DLD1 (cell line): ENCODE measurements at regions not wholly inside any gene's neighbourhood (a gene's known extent, or its start where the extent isn't known, plus 50 kb on each side); places are given as distances from the start of the nearest gene placed in this dataset.

Experiments used
- in situ Hi-C: cut with HindIII; loops from 2 replicates; pipeline ENCODE4 v1.10.0; 2017; ENCODE audit warnings: low sequenced_read_pairs

GRCh38 chr13:97109841-97110492 is 112.2 kb upstream of the MBNL2 start:
- in situ Hi-C loops = loop anchor here (10.0 to 25.0 kb wide), 2 partner anchors 105 to 252 kb away; no protein-coding TSS in a partner anchor

- in situ Hi-C loops = loop anchor here (25.0 kb wide), 1 partner anchor 251 kb away; no protein-coding TSS in a partner anchor
Observed at GRCh38 chr13:97110936-97111335, 111.2 kb upstream of the MBNL2 start.

GRCh38 chr13:97111756-97112155 is 110.4 kb upstream of the MBNL2 start:
- in situ Hi-C loops = loop anchor here (25.0 kb wide), 1 partner anchor 251 kb away; no protein-coding TSS in a partner anchor

- in situ Hi-C loops = loop anchor here (25.0 kb wide), 1 partner anchor 250 kb away; no protein-coding TSS in a partner anchor
Observed at GRCh38 chr13:97112446-97113152, 109.5 kb upstream of the MBNL2 start.

- in situ Hi-C loops = loop anchor here (25.0 kb wide), 1 partner anchor 249 kb away; no protein-coding TSS in a partner anchor
Observed at GRCh38 chr13:97113231-97114001, 108.7 kb upstream of the MBNL2 start.

- in situ Hi-C loops = loop anchor here (25.0 kb wide), 1 partner anchor 248 kb away; no protein-coding TSS in a partner anchor
Observed at GRCh38 chr13:97114651-97115050, 107.5 kb upstream of the MBNL2 start.

- in situ Hi-C loops = loop anchor here (25.0 kb wide), 1 partner anchor 246 kb away; no protein-coding TSS in a partner anchor
Observed at GRCh38 chr13:97116754-97117153, 105.4 kb upstream of the MBNL2 start.

GRCh38 chr13:97117388-97117910 is 104.7 kb upstream of the MBNL2 start:
- in situ Hi-C loops = loop anchor here (25.0 kb wide), 1 partner anchor 245 kb away; no protein-coding TSS in a partner anchor

- in situ Hi-C loops = loop anchor here (25.0 kb wide), 1 partner anchor 242 kb away; no protein-coding TSS in a partner anchor
Observed at GRCh38 chr13:97119943-97120342, 102.2 kb upstream of the MBNL2 start.

- in situ Hi-C loops = loop anchor here (25.0 kb wide), 1 partner anchor 242 kb away; no protein-coding TSS in a partner anchor
Observed at GRCh38 chr13:97120346-97120745, 101.8 kb upstream of the MBNL2 start.

GRCh38 chr13:97120976-97121375 is 101.2 kb upstream of the MBNL2 start:
- in situ Hi-C loops = loop anchor here (25.0 kb wide), 1 partner anchor 241 kb away; no protein-coding TSS in a partner anchor

- in situ Hi-C loops = loop anchor here (25.0 kb wide), 1 partner anchor 240 kb away; no protein-coding TSS in a partner anchor
Observed at GRCh38 chr13:97121894-97122293, 100.2 kb upstream of the MBNL2 start.

- in situ Hi-C loops = loop anchor here (25.0 kb wide), 1 partner anchor 240 kb away; no protein-coding TSS in a partner anchor
Observed at GRCh38 chr13:97122381-97122996, 99.6 kb upstream of the MBNL2 start.

GRCh38 chr13:97124206-97124605 is 97.9 kb upstream of the MBNL2 start:
- in situ Hi-C loops = loop anchor here (25.0 kb wide), 1 partner anchor 238 kb away; no protein-coding TSS in a partner anchor

- in situ Hi-C loops = loop anchor here (25.0 kb wide), 1 partner anchor 237 kb away; no protein-coding TSS in a partner anchor
Observed at GRCh38 chr13:97124915-97125809, 97.0 kb upstream of the MBNL2 start.

GRCh38 chr13:97125810-97126738 is 96.1 kb upstream of the MBNL2 start:
- in situ Hi-C loops = no loop called here

GRCh38 chr13:97127842-97128241 is 94.3 kb upstream of the MBNL2 start:
- in situ Hi-C loops = no loop called here

- in situ Hi-C loops = no loop called here
Observed at GRCh38 chr13:97130190-97130589, 91.9 kb upstream of the MBNL2 start.
